CD4-positive, alpha-beta T cell treated with Interleukin-6 at 100 ng/mL for 8 hours (primary cell): ENCODE measurements at regions not wholly inside any gene's neighbourhood (a gene's known extent, or its start where the extent isn't known, plus 50 kb on each side); places are given as distances from the start of the nearest gene placed in this dataset.

Experiments
- DNase-seq: peaks from one replicate; pipeline ENCODE4 v3.0.0-alpha.2; 2020; ENCODE audit warnings: mixed read lengths, low spot score

DNA sequence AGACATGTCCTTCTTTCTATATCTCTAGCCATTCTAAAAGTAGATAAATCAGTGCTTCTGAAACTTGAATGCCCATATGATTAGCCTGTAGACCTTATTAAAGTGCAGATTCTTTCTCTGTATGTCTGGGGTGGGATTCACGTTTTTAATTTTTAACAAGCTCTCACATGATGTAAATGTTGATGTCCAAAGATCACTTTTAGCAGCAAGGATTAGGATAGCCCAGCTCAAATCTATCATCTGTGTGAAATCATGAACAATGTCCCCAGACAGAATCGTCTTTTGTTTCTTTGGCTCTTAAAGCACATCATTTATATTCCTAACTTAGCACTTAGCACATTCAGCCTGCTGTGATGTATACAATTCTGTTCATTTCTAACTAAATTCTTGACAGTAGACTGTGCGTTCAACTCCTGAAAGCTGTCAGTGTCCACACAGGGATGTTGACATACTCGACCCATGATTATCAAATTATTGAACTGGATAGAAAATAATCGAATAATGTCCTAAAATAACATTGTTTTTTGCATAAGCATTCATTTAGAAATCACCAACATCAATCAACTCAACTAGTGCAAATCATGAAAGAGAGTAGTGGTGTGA, 102.1 kb upstream of the MLIP start:
- DNase-seq = no peak

DNA sequence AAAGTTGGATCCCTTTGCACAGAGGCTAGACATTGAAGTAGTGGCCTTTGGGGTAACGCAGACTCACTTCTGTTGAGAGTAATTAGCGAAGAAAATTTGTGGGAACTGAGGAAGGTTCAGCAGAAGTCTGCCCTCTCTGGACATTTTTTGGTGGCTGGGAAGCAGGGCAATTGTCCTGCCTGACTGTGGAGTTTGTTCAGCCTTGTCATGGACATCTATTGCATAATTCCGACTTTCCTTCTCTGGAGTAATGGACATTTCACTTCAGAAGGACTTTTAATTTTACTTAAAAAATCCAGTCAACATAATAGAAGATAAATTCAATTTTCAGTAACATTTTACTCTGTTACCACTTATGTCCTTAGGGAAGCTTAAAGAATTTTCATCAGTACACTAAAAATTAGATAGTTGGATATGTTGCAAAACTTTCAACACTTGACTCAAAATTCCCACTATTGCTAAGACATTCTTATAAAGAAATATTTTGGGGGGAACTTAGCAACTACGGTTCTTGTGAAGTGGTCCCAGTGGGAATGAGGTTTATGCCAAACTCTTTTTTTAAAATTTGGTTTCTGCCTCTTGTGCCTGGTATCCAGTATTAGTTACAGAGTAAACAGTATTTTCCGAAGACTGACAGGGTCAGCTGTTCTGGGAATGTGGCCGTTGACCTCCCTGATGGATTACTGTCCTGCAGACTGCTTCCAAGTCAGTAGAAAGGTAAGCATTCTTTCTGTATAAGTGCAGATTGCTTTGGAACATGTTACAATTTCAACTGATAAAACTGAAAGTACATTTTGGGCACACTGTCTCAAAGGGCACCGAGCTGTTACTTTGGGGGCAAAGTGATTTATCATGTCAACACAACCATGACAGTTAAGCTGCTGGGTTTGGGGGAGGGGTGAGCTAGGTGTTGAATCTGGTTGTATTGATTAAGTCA, 100.6 kb upstream of the MLIP start:
- no peak for DNase-seq

DNA sequence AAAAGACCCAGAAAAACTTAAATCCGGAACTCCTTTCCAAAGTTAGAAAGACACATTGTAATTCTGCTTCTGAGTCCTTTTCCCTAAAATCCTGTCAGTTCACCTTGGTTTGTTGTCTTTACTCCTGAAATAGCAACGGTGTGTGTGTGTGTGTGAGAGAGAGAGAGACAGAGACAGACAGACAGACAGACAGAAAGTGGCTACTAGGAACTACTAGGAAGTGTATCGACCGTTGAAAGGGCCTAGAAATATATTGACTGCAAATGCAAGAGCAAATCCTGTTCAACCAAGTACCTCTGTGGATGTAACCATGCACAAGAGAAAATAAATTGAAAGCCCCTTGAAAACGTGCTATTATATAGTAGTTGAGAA, 100.0 kb upstream of the MLIP start:
- no peak for DNase-seq

DNA sequence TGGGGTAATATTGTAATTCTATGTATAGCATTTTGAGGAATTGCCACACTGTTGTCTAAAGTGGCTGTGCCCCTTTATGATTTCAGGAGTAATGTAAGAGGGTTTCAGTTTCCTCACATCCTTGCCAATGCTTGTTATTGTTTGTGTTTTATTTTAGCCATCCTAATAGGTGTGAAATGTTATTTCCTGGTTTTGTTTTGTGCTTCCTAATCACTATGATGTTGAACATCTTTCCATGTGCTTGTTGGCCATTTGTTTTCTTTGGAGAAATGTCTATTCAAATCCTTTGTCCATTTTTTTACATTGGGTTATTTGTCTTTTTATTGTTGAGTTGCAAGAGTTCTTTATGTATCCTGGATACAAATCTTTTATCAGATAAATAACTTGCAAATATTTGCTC, 97.3 kb upstream of the MLIP start:
- DNase-seq = no peak

DNA sequence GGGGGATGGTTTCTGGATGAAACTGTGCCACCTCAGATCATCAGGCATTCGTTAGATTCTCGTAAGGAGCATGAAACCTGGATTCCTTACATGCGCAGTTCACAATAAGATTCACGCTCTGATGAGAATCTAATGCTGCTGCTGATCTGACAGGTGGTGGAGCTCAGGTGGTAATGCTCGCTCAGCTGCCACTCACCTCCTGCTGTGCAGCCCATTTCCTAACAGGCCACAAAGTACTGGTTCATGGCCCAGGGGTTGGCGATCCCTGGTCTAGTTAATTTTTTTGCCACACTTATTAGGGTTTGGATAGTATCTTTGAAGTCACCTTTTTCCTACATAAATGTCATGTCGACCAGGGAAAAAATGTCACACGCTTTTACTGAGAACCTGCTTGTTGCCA, 96.8 kb upstream of the MLIP start:
- DNase-seq = no peak

DNA sequence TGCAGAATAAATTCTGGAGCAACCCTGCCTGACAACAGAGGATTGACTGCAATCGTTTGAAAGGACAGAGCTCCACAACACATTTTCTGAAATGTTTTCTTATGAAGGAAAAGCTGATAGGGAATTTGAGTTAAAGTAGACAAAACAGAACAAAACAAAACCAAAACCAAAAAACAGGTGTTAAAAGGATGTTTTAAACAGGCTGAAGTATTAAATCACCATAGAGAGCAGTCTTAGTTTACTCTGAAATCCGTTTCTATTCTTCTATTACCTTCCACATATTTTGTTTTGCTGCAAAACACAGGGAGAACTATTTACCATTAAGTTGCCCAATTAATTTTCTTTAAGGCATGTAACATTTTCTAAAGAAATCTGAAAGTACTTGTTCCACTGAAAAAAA, 93.4 kb upstream of the MLIP start:
- DNase-seq = no peak

DNA sequence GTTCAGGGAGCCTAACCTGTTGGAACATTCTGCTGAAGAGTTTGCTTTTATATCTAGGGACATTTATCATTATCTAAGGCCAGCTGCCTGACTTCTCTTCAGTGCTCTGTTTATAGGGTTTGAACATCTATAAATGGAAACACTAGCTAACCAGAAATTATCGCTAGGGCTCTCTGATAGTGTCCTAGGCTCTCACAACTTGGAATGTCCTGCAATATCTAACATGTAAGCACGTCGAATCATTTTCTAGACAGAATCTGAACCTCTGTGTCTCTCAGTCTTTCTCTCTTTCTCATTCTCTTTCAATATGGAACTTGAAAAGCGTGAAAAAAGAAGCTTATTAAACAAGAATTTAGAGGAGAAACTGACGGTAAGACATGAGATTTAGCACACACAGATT, 92.5 kb upstream of the MLIP start:
- DNase-seq = no peak

DNA sequence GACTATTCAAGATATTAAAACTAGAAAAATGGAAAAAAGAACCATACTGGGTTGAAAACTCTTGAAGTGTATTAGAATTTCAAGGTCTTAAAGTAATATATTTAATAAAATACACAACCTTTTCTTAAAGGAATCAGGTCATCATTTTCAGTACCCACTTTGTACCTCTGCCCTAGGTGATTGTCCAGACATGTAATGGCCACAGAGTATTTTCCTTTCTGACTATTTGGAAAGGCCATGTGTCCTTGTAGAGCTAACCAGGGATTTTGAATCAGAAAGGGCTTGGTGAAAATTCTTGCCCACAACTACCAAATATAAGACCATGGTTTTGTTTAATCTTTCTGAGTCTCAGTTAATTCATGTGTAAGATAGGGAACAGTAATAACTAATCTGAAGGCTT, 91.4 kb upstream of the MLIP start:
- DNase-seq = no peak

DNA sequence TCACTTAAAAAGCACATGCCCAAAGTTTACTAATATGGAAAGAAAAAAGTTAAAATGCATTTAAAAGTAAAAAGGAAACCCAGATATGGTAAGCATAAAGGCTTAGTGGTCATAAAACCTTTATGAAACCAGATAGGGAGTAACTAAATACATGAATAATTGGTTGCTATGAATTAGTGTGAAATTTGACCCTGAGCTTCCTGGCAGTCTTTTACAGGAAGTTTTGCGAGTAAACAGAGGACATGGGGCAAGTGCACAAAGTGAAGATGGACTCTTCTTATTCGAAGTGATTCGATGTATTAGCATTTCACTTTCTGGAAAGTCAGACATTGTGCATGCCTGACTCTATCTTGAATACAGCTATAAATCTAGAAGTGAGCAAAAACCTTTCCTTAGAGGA, 90.9 kb upstream of the MLIP start:
- DNase-seq = no peak

DNA sequence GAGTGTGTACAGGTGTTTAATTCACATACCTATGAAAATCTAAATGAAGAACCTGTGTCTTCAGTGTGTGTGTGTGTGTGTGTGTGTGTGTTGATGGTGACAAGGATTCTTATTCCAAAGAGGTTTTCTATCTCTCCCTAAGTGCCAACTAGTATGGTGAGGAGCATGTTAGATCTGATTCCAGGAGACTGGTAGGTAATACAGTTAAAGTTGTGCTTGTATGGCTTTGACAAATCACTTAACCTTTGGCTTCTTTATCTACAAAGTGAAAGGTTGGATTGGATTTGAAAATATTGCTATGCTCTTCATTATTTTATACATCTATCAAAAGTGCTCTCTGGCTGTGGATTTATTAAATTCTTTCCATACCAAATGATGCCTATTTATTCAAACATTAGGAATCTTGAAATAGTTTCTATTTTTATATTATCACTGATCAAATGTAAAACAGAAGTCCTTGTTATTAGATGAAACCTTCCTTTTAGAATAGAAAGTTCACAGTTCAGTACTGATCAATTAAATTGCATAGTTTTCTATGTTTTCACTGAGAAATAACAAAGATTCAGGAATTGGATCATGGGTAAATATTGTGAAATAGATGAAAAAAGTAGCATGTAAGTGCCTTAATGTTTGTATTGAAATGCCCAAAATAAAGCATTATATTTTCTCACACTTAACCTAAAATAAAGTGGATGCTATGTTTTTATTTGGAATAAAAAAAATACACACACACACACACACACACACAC, 84.4 kb upstream of the MLIP start:
- no peak for DNase-seq

DNA sequence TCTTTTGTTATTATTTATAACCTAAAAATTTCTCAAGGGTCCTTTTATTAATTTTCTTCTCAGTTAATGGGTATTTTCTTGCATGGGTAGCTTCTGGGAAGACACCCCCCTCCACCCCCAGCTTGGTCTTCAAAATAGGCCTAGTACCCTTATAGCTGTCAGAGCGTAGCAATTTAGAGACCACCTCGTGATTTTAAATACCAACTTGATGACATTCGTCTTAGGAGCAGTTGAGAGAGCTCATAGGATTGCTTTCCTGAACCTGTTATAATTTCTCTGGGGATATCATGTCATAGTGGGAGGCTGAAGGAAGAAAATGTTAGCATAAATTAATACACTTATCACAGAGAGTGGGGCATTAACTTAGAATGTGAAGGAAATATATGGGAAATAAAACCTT, 83.1 kb upstream of the MLIP start:
- DNase-seq = no peak

DNA sequence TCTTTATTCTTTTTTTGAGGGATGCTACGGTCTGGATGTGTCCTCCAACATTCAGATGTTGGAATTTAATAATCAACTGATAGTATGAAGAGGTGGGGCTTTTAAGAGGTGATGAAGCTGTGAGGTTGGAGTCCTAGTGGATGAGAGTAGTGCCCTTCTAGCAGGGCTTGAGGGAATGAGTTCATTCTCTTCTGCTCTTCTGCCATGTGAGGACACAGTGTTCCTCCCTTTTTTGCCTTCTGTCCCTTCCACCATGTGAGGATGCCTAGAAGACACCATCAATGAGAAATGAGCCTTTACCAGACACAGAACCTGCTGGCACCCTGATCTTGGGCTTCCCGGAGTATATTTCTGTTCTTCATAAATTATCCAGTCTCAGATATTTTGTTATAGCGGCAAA, 82.1 kb upstream of the MLIP start:
- no peak for DNase-seq

DNA sequence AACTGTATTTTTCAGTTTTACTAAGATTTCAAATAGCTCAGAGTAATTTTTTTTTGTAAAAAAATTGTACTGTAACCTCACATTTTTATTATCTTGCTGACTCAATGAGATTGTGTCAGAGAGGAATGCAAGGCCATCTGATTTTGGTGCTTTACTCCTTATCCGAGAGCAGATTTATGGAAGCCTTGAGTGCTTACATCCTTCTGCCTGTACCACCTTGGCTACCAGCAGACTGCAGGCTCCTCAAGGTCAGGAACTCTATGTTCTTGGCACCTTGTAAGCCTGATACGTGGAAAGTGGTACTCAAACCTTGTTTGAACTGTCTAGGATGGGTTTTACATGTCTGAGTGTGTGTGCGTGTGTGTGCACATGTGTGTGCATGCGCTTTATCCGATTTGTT, 80.1 kb upstream of the MLIP start:
- no peak for DNase-seq

DNA sequence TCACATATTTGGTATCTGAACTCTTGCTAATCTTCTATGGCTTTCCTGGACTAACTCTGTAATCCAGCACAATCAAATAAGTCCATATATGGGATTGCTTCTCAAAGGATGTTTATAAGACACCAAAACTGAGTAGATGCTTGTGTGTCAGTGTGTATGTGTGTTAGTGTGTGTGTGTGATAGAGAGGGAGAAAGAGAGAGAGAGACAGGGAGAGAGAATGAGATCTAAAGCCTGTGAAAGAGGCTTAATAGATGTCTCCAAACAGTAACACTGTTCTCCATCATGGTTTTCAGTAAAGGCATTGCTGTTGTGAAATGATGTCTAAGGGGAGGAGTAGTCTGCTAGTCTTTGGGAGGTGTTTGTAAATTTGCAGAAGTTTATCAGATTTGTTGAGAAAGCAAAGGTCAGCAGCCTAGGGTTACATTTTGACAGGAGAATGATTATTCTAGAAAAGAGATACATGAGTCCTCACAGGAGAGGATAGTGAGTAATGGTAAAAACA, 73.9 kb upstream of the MLIP start:
- DNase-seq = no peak

DNA sequence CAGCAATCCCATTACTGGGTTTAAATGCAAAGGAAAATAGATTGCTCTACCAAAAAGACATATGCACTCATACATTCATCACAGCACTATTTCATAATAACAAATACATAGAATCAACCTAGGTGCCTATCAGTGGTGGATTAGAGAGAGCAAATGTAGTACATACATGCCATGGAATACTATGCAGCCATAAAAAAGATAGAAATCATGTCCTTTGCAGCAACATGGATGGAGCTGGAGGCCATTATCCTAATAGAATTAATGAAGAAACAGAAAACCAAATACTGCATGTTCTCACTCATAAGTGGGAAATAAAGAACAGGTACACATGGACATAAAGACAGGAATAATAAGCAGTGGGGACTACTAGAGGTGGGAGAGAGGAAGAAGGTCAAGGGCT, 70.7 kb upstream of the MLIP start:
- DNase-seq = no peak

DNA sequence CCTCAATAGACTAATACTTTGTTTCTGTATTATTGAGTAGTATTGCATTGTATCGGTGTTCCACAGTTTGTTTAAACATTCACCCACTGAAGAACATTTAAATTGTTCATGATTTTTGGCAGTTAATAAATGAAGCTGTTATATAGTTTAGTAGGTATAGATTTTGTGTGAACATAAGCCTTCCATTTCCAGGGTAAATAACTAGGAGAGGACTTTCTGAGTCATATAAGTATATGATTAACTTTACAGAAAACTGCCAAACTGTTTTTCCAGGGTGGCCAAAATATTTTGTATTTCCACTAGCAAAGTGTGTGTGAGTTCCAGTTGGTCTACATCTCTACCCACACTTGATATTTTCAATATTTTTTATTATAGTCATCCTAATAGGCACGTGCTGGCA, 70.0 kb upstream of the MLIP start:
- no peak for DNase-seq

DNA sequence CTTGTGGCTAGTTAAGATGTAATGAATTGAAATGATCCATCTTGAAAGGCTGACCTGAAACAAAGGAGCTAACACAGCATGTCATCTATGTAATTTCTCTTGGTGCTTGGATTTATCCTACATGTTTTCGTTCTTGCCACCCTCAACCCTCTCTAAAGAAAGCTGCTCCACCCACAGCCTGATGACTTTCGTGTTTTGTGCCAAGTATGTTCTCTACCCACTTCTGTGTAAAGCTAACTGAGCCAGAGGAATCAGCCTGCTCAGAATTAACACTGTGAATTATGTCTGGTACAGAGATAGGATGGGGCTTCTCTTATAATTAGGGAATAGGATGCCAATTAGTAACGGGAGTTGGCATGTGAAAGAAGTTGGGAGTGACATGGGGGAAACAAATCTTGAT, 67.9 kb upstream of the MLIP start:
- no peak for DNase-seq

DNA sequence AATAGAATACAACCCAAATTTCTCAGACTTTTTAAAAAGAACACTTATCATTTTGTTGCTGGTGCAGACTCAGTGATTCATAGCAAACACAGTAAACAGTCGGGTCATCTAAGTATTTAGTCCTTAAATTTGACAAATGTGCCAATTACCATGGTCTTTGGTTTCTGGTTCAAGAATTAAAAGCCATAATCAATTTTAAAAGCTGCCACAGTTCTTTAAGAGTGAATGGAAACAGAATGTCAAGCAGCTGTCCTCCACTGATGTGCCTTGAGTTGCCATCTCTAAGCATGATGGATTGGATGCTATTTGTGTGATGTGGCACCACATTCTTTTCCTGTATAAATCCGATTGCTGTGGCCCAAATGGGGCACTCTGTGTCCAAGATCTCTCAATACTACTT, 67.2 kb upstream of the MLIP start:
- no peak for DNase-seq

DNA sequence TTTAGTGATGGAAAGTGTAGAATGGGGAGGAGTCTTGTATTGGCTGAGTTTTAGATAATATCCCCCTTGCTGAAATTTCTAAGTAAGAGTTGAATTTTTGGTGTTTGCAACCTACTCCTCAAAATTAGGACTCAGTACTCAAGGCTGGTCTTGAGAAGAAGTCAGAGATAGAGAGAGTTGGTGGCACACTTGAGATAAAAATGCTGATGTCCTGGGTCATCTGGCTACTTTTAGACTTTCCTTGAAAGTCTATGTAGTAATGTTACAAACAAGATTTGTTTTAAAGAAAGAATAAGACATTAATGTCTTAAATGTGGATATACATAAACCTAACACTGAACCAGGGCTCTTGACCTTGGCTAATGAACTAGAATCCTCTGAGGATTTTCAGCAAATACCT, 62.5 kb upstream of the MLIP start:
- no peak for DNase-seq

DNA sequence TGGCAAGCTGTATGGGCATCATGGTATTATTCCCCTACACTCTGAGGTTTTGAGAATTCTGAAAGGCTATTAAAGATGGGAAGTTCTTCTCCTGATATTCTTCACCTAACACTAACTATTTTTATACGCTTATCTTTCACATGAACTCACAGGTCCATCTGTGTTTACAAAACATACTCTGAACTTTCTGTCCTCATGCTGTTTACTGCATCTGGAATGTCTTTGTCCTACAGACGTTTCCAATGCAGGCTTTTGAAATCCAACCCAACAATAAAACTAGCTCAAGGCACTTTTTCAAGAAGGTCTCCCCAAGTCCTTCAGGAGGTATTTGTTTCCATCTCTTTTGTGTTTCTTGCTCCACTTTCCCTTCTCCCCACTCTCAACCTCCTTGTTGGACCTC, 60.5 kb upstream of the MLIP start:
- DNase-seq = no peak

DNA sequence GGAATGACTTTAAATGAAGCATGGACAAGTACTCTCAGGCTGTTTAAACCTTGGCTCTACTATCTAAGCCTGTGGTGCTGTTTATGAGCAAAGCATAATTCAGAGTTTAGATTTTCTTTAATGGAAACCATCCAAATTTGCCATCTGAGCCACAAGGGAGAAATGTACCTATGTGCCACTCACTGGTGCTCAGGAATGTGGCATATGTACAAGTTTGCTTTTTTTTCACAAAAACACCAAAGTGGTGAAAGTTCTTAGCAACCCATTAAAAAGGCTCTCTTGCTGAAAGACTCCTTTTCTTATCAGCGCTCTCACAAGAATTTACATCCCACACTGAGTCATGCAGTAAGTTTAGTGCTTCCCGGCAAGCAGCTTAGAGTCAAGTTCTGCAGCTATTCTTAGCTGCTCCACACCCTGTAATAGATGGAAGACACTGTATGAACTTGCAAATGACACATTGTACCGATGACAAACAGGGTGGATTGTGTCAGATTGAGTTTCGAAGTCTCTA, 57.3 kb upstream of the MLIP start:
- DNase-seq = no peak

DNA sequence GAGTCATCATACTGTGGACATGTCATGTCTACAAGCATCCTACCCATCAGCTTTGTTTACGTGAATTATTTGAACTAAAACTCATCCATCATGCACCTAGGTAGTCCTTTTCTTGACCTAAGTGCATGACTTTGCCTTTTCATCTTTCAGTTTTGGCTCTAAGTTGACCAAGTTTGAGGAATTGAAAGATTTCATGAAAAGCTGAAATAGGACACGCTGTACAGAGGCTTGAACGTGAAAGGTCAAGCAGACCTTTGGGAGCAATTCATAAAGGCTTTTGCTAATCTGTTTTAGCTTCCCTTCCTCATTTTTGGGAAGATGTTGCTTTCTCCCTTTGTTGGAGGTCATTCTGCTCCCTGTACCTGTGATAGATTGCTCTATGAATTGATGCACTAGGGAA, 55.1 kb upstream of the MLIP start:
- DNase-seq = no peak

DNA sequence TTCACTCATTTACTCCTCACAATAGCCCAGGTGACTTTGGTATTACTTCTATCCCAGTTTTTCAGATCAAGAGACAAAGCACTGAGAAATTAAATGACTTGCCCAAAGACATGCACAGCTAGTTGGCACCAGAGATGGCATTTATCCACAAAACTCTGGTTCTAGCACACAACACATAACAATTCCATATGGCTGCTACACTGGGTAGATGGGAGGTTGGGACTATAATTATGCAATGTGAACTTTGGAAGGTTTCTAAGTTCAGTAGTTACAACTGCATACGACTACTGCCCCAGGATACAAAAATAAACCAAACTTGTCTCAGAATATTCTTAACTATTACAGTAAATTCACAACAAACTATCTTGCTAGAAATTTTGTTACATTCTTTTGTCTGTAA, 54.2 kb upstream of the MLIP start:
- no peak for DNase-seq
